Keratinocyte (primary cell): ENCODE measurements at regions not wholly inside any gene's neighbourhood (a gene's known extent, or its start where the extent isn't known, plus 50 kb on each side); places are given as distances from the start of the nearest gene placed in this dataset.
"Not testable (repeated sequence)": the region's sequence is repeated elsewhere in the genome, so short reads cannot be mapped to it uniquely, and the experiment has no call there.

Experiments used
- CTCF ChIP-seq, 3 experiments: IDR thresholded peaks in 1 of 3; conservative IDR thresholded peaks in 1 of 3; optimal IDR thresholded peaks in 1 of 3; 2 replicates in 2 of 3; 3 replicates in 1 of 3; pipeline versions ENCODE3 to v1.5.1; 2011; ENCODE audit warnings: low read length in 3 of 3, mild to moderate bottlenecking in 3 of 3, moderate library complexity in 2 of 3, control low read depth in 1 of 3, inconsistent platforms in 1 of 3; ENCODE audit not compliant: insufficient read depth in 2 of 3; ENCODE audit errors: extremely low read depth in 1 of 3
- EZH2 ChIP-seq: IDR thresholded peaks from one replicate; pipeline ENCODE4 v1.6.1; 2012; ENCODE audit warnings: inconsistent platforms, mild to moderate bottlenecking, low read length, moderate library complexity

- not testable (repeated sequence) for TF ChIP-seq CTCF (optimal IDR thresholded peaks at IDR 0.05 in 1 of 3, IDR thresholded peaks at IDR 0.05 in 1 of 3, conservative IDR thresholded peaks at IDR 0.05 in 1 of 3; ENCODE audit: extremely low read depth in 1 of 3, insufficient read depth in 2 of 3, low read length in 3 of 3); EZH2
Measured at GRCh38 chr21:6436971-6437833, 4084.2 kb upstream of the TPTE start.
